ENCODE measurements at regions not wholly inside any gene's neighbourhood (a gene's known extent, or its start where the extent isn't known, plus 50 kb on each side); places are given as distances from the start of the nearest gene placed in this dataset.
A peak's percentile ranks its signal among the peaks of the same experiment; 100 is the strongest.

DNA sequence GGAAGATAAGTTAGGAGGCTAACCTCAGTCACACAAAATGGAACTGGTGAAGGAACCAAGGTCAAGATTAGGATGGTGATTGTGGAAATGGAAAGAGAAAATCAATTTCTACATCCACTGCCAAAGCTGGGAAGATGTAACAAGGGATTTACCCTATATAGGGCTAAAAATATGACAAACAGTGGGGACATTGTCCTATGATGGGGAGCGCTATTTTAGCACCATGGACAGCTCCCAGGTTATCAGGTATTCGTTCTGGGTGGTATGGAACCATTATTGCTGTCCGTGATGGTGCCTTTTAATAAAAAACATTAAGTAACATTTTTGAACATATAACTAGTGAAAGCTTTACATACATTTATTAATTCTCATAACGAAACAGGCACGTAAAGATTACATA lies 124.0 kb downstream of the NDUFA12 start:
- H3K9me3 ChIP-seq (ENCODE audit: low read length): no peaks in the 10 kb centered on the region
- no peaks in the 10 kb centered on the region for H3K4me1 ChIP-seq (ENCODE audit: insufficient read depth, low read length, severe bottlenecking)
- no peaks in the 10 kb centered on the region for H4K20me1 ChIP-seq (ENCODE audit: insufficient read depth, low read length)
- H2AFZ ChIP-seq (ENCODE audit: low read length): no peak overlapping the region
- no peak overlapping the region for H3K4me3 ChIP-seq (ENCODE audit: low read depth, low read length, poor library complexity, severe bottlenecking)
- H3K9me2 ChIP-seq (ENCODE audit: low read depth, low read length): no peaks in the 10 kb centered on the region
- H3K79me2 ChIP-seq (ENCODE audit: insufficient read depth, low read length): no peaks in the 10 kb centered on the region
- H3K27ac ChIP-seq (ENCODE audit: low read depth, low read length, poor library complexity, severe bottlenecking): no peak overlapping the region
- no peaks in the 10 kb centered on the region for H3K27me3 ChIP-seq (ENCODE audit: insufficient read depth, low read length)
- TF ChIP-seq, protein P1, sequence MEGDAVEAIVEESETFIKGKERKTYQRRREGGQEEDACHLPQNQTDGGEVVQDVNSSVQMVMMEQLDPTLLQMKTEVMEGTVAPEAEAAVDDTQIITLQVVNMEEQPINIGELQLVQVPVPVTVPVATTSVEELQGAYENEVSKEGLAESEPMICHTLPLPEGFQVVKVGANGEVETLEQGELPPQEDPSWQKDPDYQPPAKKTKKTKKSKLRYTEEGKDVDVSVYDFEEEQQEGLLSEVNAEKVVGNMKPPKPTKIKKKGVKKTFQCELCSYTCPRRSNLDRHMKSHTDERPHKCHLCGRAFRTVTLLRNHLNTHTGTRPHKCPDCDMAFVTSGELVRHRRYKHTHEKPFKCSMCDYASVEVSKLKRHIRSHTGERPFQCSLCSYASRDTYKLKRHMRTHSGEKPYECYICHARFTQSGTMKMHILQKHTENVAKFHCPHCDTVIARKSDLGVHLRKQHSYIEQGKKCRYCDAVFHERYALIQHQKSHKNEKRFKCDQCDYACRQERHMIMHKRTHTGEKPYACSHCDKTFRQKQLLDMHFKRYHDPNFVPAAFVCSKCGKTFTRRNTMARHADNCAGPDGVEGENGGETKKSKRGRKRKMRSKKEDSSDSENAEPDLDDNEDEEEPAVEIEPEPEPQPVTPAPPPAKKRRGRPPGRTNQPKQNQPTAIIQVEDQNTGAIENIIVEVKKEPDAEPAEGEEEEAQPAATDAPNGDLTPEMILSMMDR (IDR thresholded peaks at IDR 0.05; ENCODE audit: low read length): no peak
- no peak for TF ChIP-seq EZH2 (IDR thresholded peaks at IDR 0.05; ENCODE audit: borderline replicate concordance, low read length)
- H3F3A ChIP-seq (ENCODE audit: insufficient read depth, low read length): no peaks in the 10 kb centered on the region
- H3K4me2 ChIP-seq (ENCODE audit: low read length): no peak overlapping the region
- no peak overlapping the region for H3K9ac ChIP-seq (ENCODE audit: low read length)
- H3K36me3 ChIP-seq (ENCODE audit: insufficient read depth, low read length): no peaks in the 10 kb centered on the region

DNA sequence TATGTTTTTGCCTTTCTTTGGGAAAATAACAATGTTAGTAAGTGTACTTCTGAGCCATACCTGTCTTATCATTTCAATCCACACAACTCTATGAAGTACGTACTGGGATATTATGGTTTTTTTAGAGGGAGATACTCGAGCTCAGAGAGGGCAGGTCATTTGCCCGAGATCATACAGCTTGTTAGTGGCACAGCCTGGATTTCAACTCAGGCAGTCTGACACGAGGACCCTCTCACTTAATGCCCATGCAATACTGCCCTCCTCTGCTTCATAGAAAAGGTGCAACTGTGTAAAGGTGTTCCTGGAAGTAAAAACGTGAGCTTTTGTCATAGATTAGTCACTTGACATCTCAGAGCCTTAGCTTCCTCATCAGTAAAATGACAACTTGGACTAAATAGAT lies 128.0 kb downstream of the NDUFA12 start:
- Histone ChIP-seq H3K27me3 (ENCODE audit: insufficient read depth, low read length) (no peaks in the 10 kb centered on the region), H2AFZ (ENCODE audit: low read length) (no peak overlapping the region), H3K4me1 (ENCODE audit: insufficient read depth, low read length, severe bottlenecking) (no peaks in the 10 kb centered on the region), H3K79me2 (ENCODE audit: insufficient read depth, low read length) (no peaks in the 10 kb centered on the region), H3K9ac (ENCODE audit: low read length) (no peak overlapping the region), H3K9me2 (ENCODE audit: low read depth, low read length) (no peaks in the 10 kb centered on the region), H4K20me1 (ENCODE audit: insufficient read depth, low read length) (no peaks in the 10 kb centered on the region), H3K27ac (ENCODE audit: low read depth, low read length, poor library complexity, severe bottlenecking) (no peak overlapping the region), H3K4me2 (ENCODE audit: low read length) (no peak overlapping the region), H3K9me3 (ENCODE audit: low read length) (no peaks in the 10 kb centered on the region), H3K4me3 (ENCODE audit: low read depth, low read length, poor library complexity, severe bottlenecking) (no peak overlapping the region), H3K36me3 (ENCODE audit: insufficient read depth, low read length) (no peaks in the 10 kb centered on the region), H3F3A (ENCODE audit: insufficient read depth, low read length) (no peaks in the 10 kb centered on the region)
- TF ChIP-seq EZH2 (IDR thresholded peaks at IDR 0.05; ENCODE audit: borderline replicate concordance, low read length): no peak
- TF ChIP-seq, protein P1 (IDR thresholded peaks at IDR 0.05; ENCODE audit: low read length): peak; percentile 52

DNA sequence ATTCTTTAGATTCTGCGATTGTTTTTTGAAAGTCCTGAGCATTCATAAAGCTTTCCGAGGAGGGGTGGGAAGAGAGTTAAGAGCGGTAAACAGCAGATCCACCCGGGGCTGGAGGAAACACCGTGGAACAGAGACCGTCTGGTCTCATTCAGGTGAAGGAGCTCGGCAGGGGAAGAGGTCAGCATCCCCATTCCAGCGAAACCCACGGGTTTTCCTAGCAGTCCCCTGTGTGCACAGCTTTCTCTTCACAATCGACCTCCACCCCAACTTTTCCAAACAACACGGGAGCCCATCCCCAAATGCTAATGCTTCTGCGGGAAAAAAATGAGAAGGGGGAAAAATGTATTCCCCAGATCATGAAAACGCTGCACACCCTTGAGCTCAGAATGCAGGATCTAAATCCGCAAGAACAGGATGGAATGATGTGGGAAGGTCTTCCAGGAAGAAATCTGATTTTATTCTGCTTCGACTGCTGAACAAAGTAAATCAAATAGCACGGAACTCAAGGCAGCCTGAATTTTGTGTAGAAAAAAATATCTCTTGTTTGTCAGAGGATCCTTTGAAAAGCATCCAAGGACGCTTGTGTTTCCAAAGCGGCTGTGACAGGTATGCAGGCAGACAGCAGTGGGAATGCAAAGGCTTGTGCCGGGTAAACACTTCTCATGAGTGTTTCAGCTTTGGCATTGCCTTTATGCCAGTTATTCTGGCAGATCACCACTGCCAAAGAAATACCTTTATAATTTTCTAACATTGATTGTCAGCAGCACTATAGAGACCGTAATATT lies 128.8 kb downstream of the NDUFA12 start:
- no peak for TF ChIP-seq EZH2 (IDR thresholded peaks at IDR 0.05; ENCODE audit: borderline replicate concordance, low read length)
- TF ChIP-seq, protein P1 (IDR thresholded peaks at IDR 0.05; ENCODE audit: low read length): no peak
- Histone ChIP-seq H3K36me3 (ENCODE audit: insufficient read depth, low read length) (no peaks in the 10 kb centered on the region), H2AFZ (ENCODE audit: low read length) (no peak overlapping the region), H4K20me1 (ENCODE audit: insufficient read depth, low read length) (no peaks in the 10 kb centered on the region), H3K4me3 (ENCODE audit: low read depth, low read length, poor library complexity, severe bottlenecking) (no peak overlapping the region), H3K27ac (ENCODE audit: low read depth, low read length, poor library complexity, severe bottlenecking) (no peak overlapping the region), H3K9me3 (ENCODE audit: low read length) (no peaks in the 10 kb centered on the region), H3K9ac (ENCODE audit: low read length) (no peak overlapping the region), H3K79me2 (ENCODE audit: insufficient read depth, low read length) (no peaks in the 10 kb centered on the region), H3K4me2 (ENCODE audit: low read length) (no peak overlapping the region), H3K4me1 (ENCODE audit: insufficient read depth, low read length, severe bottlenecking) (no peaks in the 10 kb centered on the region), H3K27me3 (ENCODE audit: insufficient read depth, low read length) (no peaks in the 10 kb centered on the region), H3K9me2 (ENCODE audit: low read depth, low read length) (no peaks in the 10 kb centered on the region), H3F3A (ENCODE audit: insufficient read depth, low read length) (no peaks in the 10 kb centered on the region)
